K562 (cell line): ENCODE measurements at regions not wholly inside any gene's neighbourhood (a gene's known extent, or its start where the extent isn't known, plus 50 kb on each side); places are given as distances from the start of the nearest gene placed in this dataset.

ENCODE experiments used
- ATAC-seq: fragments of 200-7000 bp; cut with Tn5 transposase; 3 replicates; pipeline ENCODE4 v1.9.1; 2020; ENCODE audit warnings: moderate library complexity
- BruUV-seq: library from RNA; stranded (reverse); fragments of 400-500 nt; replicated peaks from 2 replicates; lab custom pipeline; 2021; lab: Mats Ljungman, UMichigan
- CTCF ChIA-PET: fragments of 300-600 bp; formaldehyde crosslinking; extraction: SDS; loops from one replicate; lab custom pipeline; 2021; ENCODE audit warnings: low intra/inter-chr PET ratio; lab: Yijun Ruan, JAX
- POLR2A ChIA-PET: fragments of 300-600, 350-650 bp; sonication (Branson Sonifier 250); formaldehyde crosslinking; extraction: SDS; loops from one replicate; lab custom pipeline; 2021; ENCODE audit warnings: antibody characterized with exemption, inconsistent platforms; lab: Yijun Ruan, JAX
- DNase-seq, 4 experiments: peaks; one replicate each; pipeline versions ENCODE4 v3.0.0 to v3.0.0-alpha.2; 2011 to 2018; ENCODE audit warnings: low spot score in 3 of 4, mixed read lengths in 3 of 4; ENCODE audit errors: extremely low read depth in 1 of 4
- FAIRE-seq: peaks from 2 replicates; lab custom pipeline; 2011; peaks lifted over from hg19 to GRCh38; lab: Jason Lieb, UNC
- H2AFZ ChIP-seq: 2 replicates; pipeline ENCODE4 v1.6.0; 2011; ENCODE audit warnings: low read depth, low read length, control low read depth, inconsistent platforms
- H3K27ac ChIP-seq: fragments of 200-600 bp; 3 replicates; pipeline ENCODE4 v1.8.0; 2011; ENCODE audit warnings: low read depth, mild to moderate bottlenecking, control low read depth, inconsistent platforms, low read length, moderate library complexity, mixed read lengths; ENCODE audit errors: extremely low read depth
- H3K27me3 ChIP-seq, 2 experiments: fragments of 300-600 bp in 1 of 2; 2 replicates in 1 of 2; 3 replicates in 1 of 2; pipeline versions ENCODE4 v1.6.0 to v1.8.0; 2011; ENCODE audit warnings: inconsistent platforms in 2 of 2, low read length in 2 of 2, mild to moderate bottlenecking in 1 of 2, mixed read lengths in 1 of 2, moderate library complexity in 1 of 2; ENCODE audit not compliant: control insufficient read depth in 2 of 2, insufficient read depth in 2 of 2
- H3K36me3 ChIP-seq: fragments of 300-600 bp; 3 replicates; pipeline ENCODE4 v1.8.0; 2011; ENCODE audit warnings: mild to moderate bottlenecking, low read length, inconsistent platforms; ENCODE audit not compliant: control insufficient read depth, insufficient read depth
- H3K4me1 ChIP-seq, 2 experiments: fragments of 200-600 bp in 1 of 2; replicated peaks in 1 of 2; 2 replicates in 1 of 2; 3 replicates in 1 of 2; pipeline versions ENCODE4 v1.5.1 to v1.8.0; 2011; ENCODE audit warnings: inconsistent platforms in 2 of 2, low read length in 2 of 2, mild to moderate bottlenecking in 1 of 2, mixed read lengths in 1 of 2, moderate library complexity in 1 of 2; ENCODE audit not compliant: control insufficient read depth in 2 of 2, insufficient read depth in 2 of 2
- H3K4me2 ChIP-seq: 2 replicates; pipeline ENCODE4 v1.6.1; 2011; ENCODE audit warnings: low read length, control low read depth, inconsistent platforms, mixed read lengths; ENCODE audit not compliant: insufficient read depth
- H3K4me3 ChIP-seq: fragments of 200-600 bp; sonication (generic), shearing (Covaris generic); 2 replicates; pipeline ENCODE4 v1.5.1; 2016; ENCODE audit warnings: control low read depth, inconsistent platforms
- H3K79me2 ChIP-seq: fragments of 200-600 bp; 3 replicates; pipeline ENCODE4 v1.8.0; 2011; ENCODE audit warnings: low read length, inconsistent platforms; ENCODE audit not compliant: control insufficient read depth, insufficient read depth
- H3K9ac ChIP-seq, 2 experiments: 2 replicates each; pipeline versions ENCODE4 v1.6.0 to v1.6.1; 2011; ENCODE audit warnings: low read depth in 2 of 2, low read length in 2 of 2, control low read depth in 1 of 2, inconsistent platforms in 1 of 2, mild to moderate bottlenecking in 1 of 2, mixed read lengths in 1 of 2; ENCODE audit not compliant: insufficient read depth in 1 of 2
- H3K9me1 ChIP-seq: one replicate; pipeline ENCODE4 v1.6.0; 2011; ENCODE audit warnings: inconsistent platforms, mild to moderate bottlenecking, low read length, moderate library complexity; ENCODE audit not compliant: control insufficient read depth, insufficient read depth
- H3K9me3 ChIP-seq: replicated peaks from 2 replicates; pipeline ENCODE4 v1.5.1; 2011; ENCODE audit warnings: low read depth, low read length, inconsistent platforms; ENCODE audit not compliant: control insufficient read depth, insufficient read depth
- H4K20me1 ChIP-seq: replicated peaks from 2 replicates; pipeline ENCODE4 v1.6.1; 2011; ENCODE audit warnings: low read length, inconsistent platforms, mixed read lengths; ENCODE audit not compliant: control insufficient read depth, insufficient read depth
- GABPA ChIP-seq: fragments of 200-800 bp; sonication (Bioruptor generic); conservative IDR thresholded peaks from 2 replicates; pipeline ENCODE4 v1.6.1; 2016; ENCODE audit warnings: low read depth, missing genetic modification characterization, missing compliant biosample characterization
- GMEB1 ChIP-seq: fragments of 250-450 bp; sonication (Bioruptor Pico); IDR thresholded peaks from 2 replicates; pipeline ENCODE4 v1.4.0; 2020; ENCODE audit warnings: mild to moderate bottlenecking
- HDAC8 ChIP-seq: fragments of 450-650 bp; IDR thresholded peaks from 2 replicates; pipeline ENCODE4 v1.6.1; 2016; ENCODE audit warnings: mild to moderate bottlenecking, missing genetic modification characterization, moderate library complexity, missing compliant biosample characterization
- MNT ChIP-seq, 2 experiments: fragments of 450-650 bp; conservative IDR thresholded peaks; 2 replicates each; pipeline ENCODE4 v1.6.1; 2017; ENCODE audit warnings: mild to moderate bottlenecking in 2 of 2, moderate library complexity in 2 of 2
- NR4A1 ChIP-seq, 2 experiments: fragments of 250-450 bp in 1 of 2; fragments of 450-650 bp in 1 of 2; sonication (Bioruptor Pico) in 1 of 2; IDR thresholded peaks; 2 replicates each; pipeline versions ENCODE4 v1.4.0 to v1.6.1; 2016 to 2020; ENCODE audit warnings: mild to moderate bottlenecking in 2 of 2, missing compliant biosample characterization in 1 of 2, missing genetic modification characterization in 1 of 2, moderate library complexity in 1 of 2
- POLR2AphosphoS2 ChIP-seq: IDR thresholded peaks from 2 replicates; pipeline ENCODE4 v1.6.1; 2012; ENCODE audit warnings: low read length, improper control_type of control experiment
- RBM39 ChIP-seq: fragments of 200-400 bp; formaldehyde crosslinking; optimal IDR thresholded peaks from 2 replicates; pipeline ENCODE3; 2018; ENCODE audit warnings: low read depth, low read length
- TFAM ChIP-seq: fragments of 250-450 bp; sonication (Bioruptor Pico); conservative IDR thresholded peaks from 2 replicates; pipeline ENCODE4 v1.5.0; 2021; ENCODE audit warnings: mild to moderate bottlenecking, moderate library complexity
- U2AF2 ChIP-seq: fragments of 200-400 bp; formaldehyde crosslinking; optimal IDR thresholded peaks from 2 replicates; pipeline ENCODE3; 2017; ENCODE audit warnings: low read depth, mild to moderate bottlenecking, low read length
- ZKSCAN1 ChIP-seq: fragments of 150-350 bp; IDR thresholded peaks from 2 replicates; pipeline ENCODE4 v1.6.1; 2016; ENCODE audit warnings: low read depth, low read length
- ZNF217 ChIP-seq: sonication (generic); formaldehyde crosslinking; IDR thresholded peaks from 2 replicates; pipeline ENCODE4 v1.8.0; 2022; ENCODE audit warnings: mild to moderate bottlenecking, missing genetic modification reagents
- ZNF609 ChIP-seq: sonication (generic); formaldehyde crosslinking; IDR thresholded peaks from 2 replicates; pipeline ENCODE4 v1.8.1; 2023; ENCODE audit warnings: missing genetic modification reagents, mild to moderate bottlenecking, borderline replicate concordance
- WGBS: fragments of 100-300 bp; shearing (Covaris generic); methylation state at CpG from one replicate; pipeline ENCODE4 v1.1.6; 2016; ENCODE audit warnings: low coverage, mixed read lengths; ENCODE audit not compliant: insufficient coverage; ENCODE audit errors: missing lambda C conversion rate; 5-methylcytosine and 5-hydroxymethylcytosine counted together
- in situ Hi-C: fragments of 300-500 bp; cut with MboI; formaldehyde crosslinking; loops from 4 replicates; pipeline ENCODE4 v1.15.0; 2018; ENCODE audit warnings: inconsistent platforms, mixed read lengths
- intact Hi-C: fragments of 100-400 bp; cut with micrococcal nuclease; formaldehyde crosslinking; loops from 2 replicates; pipeline ENCODE4 v1.14.2; 2022

- H3K4me1 ChIP-seq, result peaks cover 19 to 65% of the 10 kb centered on the region in 2 experiments; a peak in 4 of 5 replicates
- no peak overlapping the region for H2AFZ ChIP-seq
- intact Hi-C loops, result no loop called here
- DNase-seq (peak in 3 of 4 experiments; percentile 16 to 22 (median 18)), FAIRE-seq (peak; percentile 70), ATAC-seq (peak; percentile 8; the same call in 1 of the 3 replicates)
- H3K4me2 ChIP-seq, result peak overlapping the region; percentile 93
- peaks cover 35% of the 10 kb centered on the region; the same call in 2 of the 3 replicates for H3K36me3 ChIP-seq
- ChIA-PET CTCF (no interaction called here), POLR2A (interaction anchor here (0.5 to 2.4 kb wide), 2 partner anchors 13 to 249 kb away, joined by 3 to 7 read pairs; partner anchors contain the start of gene TRMU)
- WGBS, result 52% methylated on average over 13 of the region's 18 CpGs
- no peaks in the 10 kb centered on the region for H4K20me1 ChIP-seq
- H3K27ac ChIP-seq, result peak overlapping the region; percentile 87
- peaks cover 44% of the 10 kb centered on the region for H3K79me2 ChIP-seq
- peak overlapping the region; percentile 84 to 91 for H3K9ac ChIP-seq
- peak overlapping the region; percentile 59 for H3K4me3 ChIP-seq
- H3K9me3 ChIP-seq, result no peaks in the 10 kb centered on the region
- H3K27me3 ChIP-seq, result no peaks in the 10 kb centered on the region
- no TSS peak for BruUV-seq
- no peaks in the 10 kb centered on the region for H3K9me1 ChIP-seq
- in situ Hi-C loops, result no loop called here
- TF ChIP-seq TFAM (CRISPR knock-in tag) (no peak), POLR2AphosphoS2 (no peak), GMEB1 (CRISPR knock-in tag) (no peak), GABPA (tag) (no peak), HDAC8 (no peak), MNT (conservative IDR thresholded peaks at IDR 0.05) (no peak), U2AF2 (no peak), ZNF609 (CRISPR knock-in tag) (no peak), RBM39 (no peak), NR4A1 (CRISPR knock-in tag; IDR thresholded peaks at IDR 0.05) (no peak), NR4A1 (tag; IDR thresholded peaks at IDR 0.05) (no peak), ZKSCAN1 (peak; percentile 79; the same call in 1 of the 2 replicates), ZNF217 (no peak)
Observed at GRCh38 chr22:46086577-46087335, 63.6 kb upstream of the PPARA start.
